Neural cell (in vitro differentiated cells): ENCODE measurements at regions not wholly inside any gene's neighbourhood (a gene's known extent, or its start where the extent isn't known, plus 50 kb on each side); places are given as distances from the start of the nearest gene placed in this dataset.

Experiments used
- H2AFZ ChIP-seq: fragments of 200-600, 300-800 bp; sonication (generic), shearing (Covaris generic); 2 replicates; pipeline ENCODE4 v1.6.0; 2014; ENCODE audit warnings: low read depth, mild to moderate bottlenecking, antibody characterized with exemption, low read length, moderate library complexity
- H3F3A ChIP-seq: fragments of 200-600 bp; shearing (Covaris generic); 2 replicates; pipeline ENCODE4 v1.6.1; 2016; ENCODE audit warnings: mild to moderate bottlenecking, moderate library complexity, mixed read lengths, antibody characterized with exemption, low read length; ENCODE audit not compliant: insufficient read depth, poor library complexity, severe bottlenecking
- H3K27ac ChIP-seq: fragments of 200-600, 300-800 bp; sonication (generic), shearing (Covaris generic); 2 replicates; pipeline ENCODE4 v1.5.1; 2014; ENCODE audit warnings: mild to moderate bottlenecking, low read length, moderate library complexity
- H3K27me3 ChIP-seq: fragments of 300-800, 200-600 bp; sonication (generic), shearing (Covaris generic); 2 replicates; pipeline ENCODE4 v1.6.0; 2014; ENCODE audit warnings: mild to moderate bottlenecking, low read depth, low read length, moderate library complexity; ENCODE audit not compliant: insufficient read depth
- H3K36me3 ChIP-seq: fragments of 300-800, 200-600 bp; sonication (generic), shearing (Covaris generic); 2 replicates; pipeline ENCODE4 v1.5.1; 2014; ENCODE audit warnings: mild to moderate bottlenecking, antibody characterized with exemption, low read length, moderate library complexity; ENCODE audit not compliant: insufficient read depth
- H3K4me2 ChIP-seq: fragments of 300-800, 200-600 bp; sonication (generic), shearing (Covaris generic); 2 replicates; pipeline ENCODE4 v1.6.0; 2014; ENCODE audit warnings: mild to moderate bottlenecking, low read length
- H3K4me3 ChIP-seq: fragments of 300-800, 200-600 bp; sonication (generic), shearing (Covaris generic); 2 replicates; pipeline ENCODE4 v1.5.1; 2014; ENCODE audit warnings: mild to moderate bottlenecking, low read length, moderate library complexity
- H3K79me2 ChIP-seq: fragments of 200-600 bp; shearing (Covaris generic); replicated peaks from 2 replicates; pipeline ENCODE4 v1.6.0; 2014; ENCODE audit warnings: mild to moderate bottlenecking, low read length, moderate library complexity; ENCODE audit not compliant: insufficient read depth
- H3K9ac ChIP-seq: fragments of 300-800, 200-600 bp; sonication (generic), shearing (Covaris generic); 2 replicates; pipeline ENCODE4 v1.6.1; 2016; ENCODE audit warnings: mild to moderate bottlenecking, low read length, mixed read lengths
- H3K9me2 ChIP-seq: fragments of 200-600 bp; shearing (Covaris generic); 2 replicates; pipeline ENCODE4 v1.6.1; 2016; ENCODE audit warnings: mild to moderate bottlenecking, low read length, mixed read lengths; ENCODE audit not compliant: insufficient read depth
- H3K9me3 ChIP-seq: fragments of 200-600, 300-800 bp; sonication (generic), shearing (Covaris generic); 2 replicates; pipeline ENCODE4 v1.6.1; 2016; ENCODE audit warnings: mild to moderate bottlenecking, mixed run types, low read length, moderate library complexity, mixed read lengths
- H4K20me1 ChIP-seq: fragments of 200-600 bp; shearing (Covaris generic); 2 replicates; pipeline ENCODE4 v1.6.1; 2016; ENCODE audit warnings: mild to moderate bottlenecking, mixed run types; ENCODE audit not compliant: insufficient read depth
- EP300 ChIP-seq: fragments of 450-650 bp; conservative IDR thresholded peaks from 2 replicates; pipeline ENCODE4 v1.6.1; 2014; ENCODE audit warnings: antibody characterized with exemption, mild to moderate bottlenecking, moderate library complexity; ENCODE audit not compliant: poor library complexity, severe bottlenecking
- EZH2 ChIP-seq: fragments of 200-600, 300-800 bp; shearing (Covaris generic), sonication (generic); IDR thresholded peaks from 2 replicates; pipeline ENCODE4 v1.6.1; 2014; ENCODE audit warnings: antibody characterized with exemption, low read length, borderline replicate concordance, mild to moderate bottlenecking; ENCODE audit not compliant: insufficient read depth, poor library complexity, severe bottlenecking
- MXI1 ChIP-seq: fragments of 450-650 bp; conservative IDR thresholded peaks from 2 replicates; pipeline ENCODE4 v1.6.1; 2014; ENCODE audit warnings: antibody characterized with exemption, mild to moderate bottlenecking; ENCODE audit not compliant: poor library complexity, severe bottlenecking
- POLR2AphosphoS5 ChIP-seq: IDR thresholded peaks from 2 replicates; pipeline ENCODE4 v1.6.1; 2012
- RAD21 ChIP-seq: fragments of 450-650 bp; conservative IDR thresholded peaks from 2 replicates; pipeline ENCODE4 v1.6.1; 2014; ENCODE audit warnings: antibody characterized with exemption, mild to moderate bottlenecking, moderate library complexity
- REST ChIP-seq: IDR thresholded peaks from 2 replicates; pipeline ENCODE4 v1.6.1; 2012; ENCODE audit warnings: borderline replicate concordance
- SMC3 ChIP-seq: fragments of 450-650 bp; conservative IDR thresholded peaks from 2 replicates; pipeline ENCODE4 v1.6.1; 2014; ENCODE audit warnings: antibody characterized with exemption, mild to moderate bottlenecking, moderate library complexity; ENCODE audit not compliant: poor library complexity
- TAF1 ChIP-seq: IDR thresholded peaks from 2 replicates; pipeline ENCODE4 v1.6.1; 2012; ENCODE audit warnings: low read depth
- TF ChIP-seq, protein P1 (sequence below): fragments of 450-650 bp; IDR thresholded peaks from 2 replicates; pipeline ENCODE4 v1.5.1; 2014; ENCODE audit warnings: antibody characterized with exemption, mild to moderate bottlenecking, moderate library complexity; ENCODE audit not compliant: poor library complexity, severe bottlenecking

DNA sequence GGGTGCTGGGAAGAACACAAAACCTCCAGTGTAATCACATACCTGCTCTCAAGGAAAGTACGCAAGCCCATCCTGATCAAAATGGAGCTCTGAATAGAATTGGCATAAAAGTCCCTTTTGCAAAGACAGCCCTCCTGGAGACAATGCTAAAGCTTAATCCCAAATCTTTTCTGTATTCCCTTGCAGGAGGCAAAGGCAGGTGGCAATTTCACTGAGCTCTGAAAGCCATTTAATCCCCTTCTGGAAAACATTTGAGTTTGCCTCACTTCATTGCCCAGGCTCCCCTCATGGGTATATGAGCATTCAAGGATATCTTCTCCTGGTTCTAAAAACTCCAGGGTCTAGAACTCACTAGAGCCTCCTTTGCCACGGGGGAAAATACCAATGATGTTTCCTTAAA lies 310.2 kb upstream of the CNR1 start:
- Histone ChIP-seq H4K20me1 (no peaks in the 10 kb centered on the region), H3K9me3 (no peaks in the 10 kb centered on the region), H3F3A (no peaks in the 10 kb centered on the region), H3K9me2 (no peaks in the 10 kb centered on the region), H3K4me3 (no peak overlapping the region), H2AFZ (no peak overlapping the region), H3K9ac (no peak overlapping the region), H3K27ac (no peak overlapping the region), H3K36me3 (no peaks in the 10 kb centered on the region), H3K27me3 (no peaks in the 10 kb centered on the region), H3K4me2 (no peak overlapping the region), H3K79me2 (no peaks in the 10 kb centered on the region)
- no peak for TF ChIP-seq RAD21
- TF ChIP-seq TAF1 = no peak
- TF ChIP-seq MXI1 = no peak
- no peak for TF ChIP-seq EP300
- no peak for TF ChIP-seq REST
- no peak for TF ChIP-seq SMC3
- TF ChIP-seq EZH2 = no peak
- TF ChIP-seq POLR2AphosphoS5 = no peak
- TF ChIP-seq, protein P1, sequence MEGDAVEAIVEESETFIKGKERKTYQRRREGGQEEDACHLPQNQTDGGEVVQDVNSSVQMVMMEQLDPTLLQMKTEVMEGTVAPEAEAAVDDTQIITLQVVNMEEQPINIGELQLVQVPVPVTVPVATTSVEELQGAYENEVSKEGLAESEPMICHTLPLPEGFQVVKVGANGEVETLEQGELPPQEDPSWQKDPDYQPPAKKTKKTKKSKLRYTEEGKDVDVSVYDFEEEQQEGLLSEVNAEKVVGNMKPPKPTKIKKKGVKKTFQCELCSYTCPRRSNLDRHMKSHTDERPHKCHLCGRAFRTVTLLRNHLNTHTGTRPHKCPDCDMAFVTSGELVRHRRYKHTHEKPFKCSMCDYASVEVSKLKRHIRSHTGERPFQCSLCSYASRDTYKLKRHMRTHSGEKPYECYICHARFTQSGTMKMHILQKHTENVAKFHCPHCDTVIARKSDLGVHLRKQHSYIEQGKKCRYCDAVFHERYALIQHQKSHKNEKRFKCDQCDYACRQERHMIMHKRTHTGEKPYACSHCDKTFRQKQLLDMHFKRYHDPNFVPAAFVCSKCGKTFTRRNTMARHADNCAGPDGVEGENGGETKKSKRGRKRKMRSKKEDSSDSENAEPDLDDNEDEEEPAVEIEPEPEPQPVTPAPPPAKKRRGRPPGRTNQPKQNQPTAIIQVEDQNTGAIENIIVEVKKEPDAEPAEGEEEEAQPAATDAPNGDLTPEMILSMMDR = no peak

DNA sequence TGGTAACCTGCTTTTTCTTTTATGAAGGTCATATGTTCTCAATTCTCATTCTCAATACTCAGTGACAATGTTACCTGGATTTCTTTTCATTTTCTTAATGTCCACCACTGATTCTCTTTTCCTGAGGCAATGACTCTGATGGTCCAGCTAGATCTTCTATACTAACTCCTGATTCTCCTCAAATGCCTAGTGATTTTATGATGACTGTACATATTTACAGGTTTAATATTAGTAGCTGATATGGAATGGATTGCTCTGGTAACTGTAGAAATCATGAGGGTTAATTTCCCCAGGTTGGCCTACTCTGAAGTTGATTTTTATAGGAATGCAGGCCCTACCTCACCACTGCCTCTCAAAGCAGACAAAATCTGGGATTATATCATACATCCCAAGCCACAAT lies 308.6 kb upstream of the CNR1 start:
- Histone ChIP-seq H3K27ac (peak overlapping the region; percentile 87), H3K36me3 (no peaks in the 10 kb centered on the region), H3K4me2 (no peak overlapping the region), H3F3A (no peaks in the 10 kb centered on the region), H3K9ac (no peak overlapping the region), H3K9me3 (no peaks in the 10 kb centered on the region), H3K27me3 (no peaks in the 10 kb centered on the region), H3K4me3 (no peak overlapping the region), H2AFZ (no peak overlapping the region), H4K20me1 (no peaks in the 10 kb centered on the region), H3K79me2 (no peaks in the 10 kb centered on the region), H3K9me2 (no peaks in the 10 kb centered on the region)
- TF ChIP-seq MXI1 = no peak
- no peak for TF ChIP-seq SMC3
- TF ChIP-seq TAF1 = no peak
- TF ChIP-seq RAD21 = no peak
- TF ChIP-seq EP300 = no peak
- TF ChIP-seq REST = no peak
- no peak for TF ChIP-seq POLR2AphosphoS5
- TF ChIP-seq, protein P1 = no peak
- TF ChIP-seq EZH2 = no peak
